HepG2 (cell line): ENCODE measurements at regions not wholly inside any gene's neighbourhood (a gene's known extent, or its start where the extent isn't known, plus 50 kb on each side); places are given as distances from the start of the nearest gene placed in this dataset.

Experiments
- CENPT ChIP-seq: sonication (generic); formaldehyde crosslinking; IDR thresholded peaks from 2 replicates; pipeline ENCODE4 v1.8.0; 2022; ENCODE audit warnings: low read depth, mild to moderate bottlenecking, moderate library complexity, missing genetic modification reagents
- JARID2 ChIP-seq: sonication (generic); formaldehyde crosslinking; IDR thresholded peaks from 2 replicates; pipeline ENCODE4 v1.8.1; 2023; ENCODE audit warnings: missing genetic modification reagents, inconsistent platforms; ENCODE audit not compliant: insufficient replicate concordance
- MEIS2 ChIP-seq: sonication (generic); formaldehyde crosslinking; IDR thresholded peaks from 2 replicates; pipeline ENCODE4 v1.9.0; 2021; ENCODE audit warnings: mild to moderate bottlenecking, missing genetic modification reagents
- ZNF589 ChIP-seq: sonication (generic); formaldehyde crosslinking; conservative IDR thresholded peaks from 2 replicates; pipeline ENCODE4 v1.8.0; 2022; ENCODE audit warnings: mild to moderate bottlenecking, moderate library complexity, missing genetic modification reagents
- TF ChIP-seq, protein P1 (sequence below): sonication (generic); formaldehyde crosslinking; IDR thresholded peaks from 2 replicates; pipeline ENCODE4 v1.4.0; 2020; ENCODE audit warnings: mild to moderate bottlenecking, low read depth, missing genetic modification reagents
- TF ChIP-seq, protein P2 (sequence below): sonication (generic); formaldehyde crosslinking; IDR thresholded peaks from 2 replicates; pipeline ENCODE4 v1.9.0; 2021; ENCODE audit warnings: mild to moderate bottlenecking, missing genetic modification reagents
- TF ChIP-seq, protein P3 (sequence below): IDR thresholded peaks from 2 replicates; pipeline ENCODE4 v1.6.1; 2016

DNA sequence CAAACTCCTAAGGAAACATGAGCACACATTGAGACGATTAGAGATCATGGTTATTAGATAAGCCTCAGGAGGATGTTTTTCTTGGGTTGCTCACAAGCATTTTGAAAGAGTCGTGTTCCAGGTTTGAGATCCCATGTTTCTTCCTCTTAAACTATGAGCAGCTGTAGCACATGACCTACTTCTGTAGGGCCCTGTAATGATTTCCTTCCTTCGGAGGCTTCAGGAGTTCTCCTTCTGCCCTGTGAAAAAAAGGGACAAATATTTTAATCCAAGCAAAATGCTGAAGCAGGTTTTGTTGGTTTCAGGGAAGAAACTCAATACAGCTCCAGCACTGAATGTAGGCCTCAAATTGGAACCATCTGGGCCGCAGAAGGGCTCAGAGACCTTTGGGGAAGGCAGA is 82.6 kb downstream of the POU3F3 start (continued):
- TF ChIP-seq, protein P1, sequence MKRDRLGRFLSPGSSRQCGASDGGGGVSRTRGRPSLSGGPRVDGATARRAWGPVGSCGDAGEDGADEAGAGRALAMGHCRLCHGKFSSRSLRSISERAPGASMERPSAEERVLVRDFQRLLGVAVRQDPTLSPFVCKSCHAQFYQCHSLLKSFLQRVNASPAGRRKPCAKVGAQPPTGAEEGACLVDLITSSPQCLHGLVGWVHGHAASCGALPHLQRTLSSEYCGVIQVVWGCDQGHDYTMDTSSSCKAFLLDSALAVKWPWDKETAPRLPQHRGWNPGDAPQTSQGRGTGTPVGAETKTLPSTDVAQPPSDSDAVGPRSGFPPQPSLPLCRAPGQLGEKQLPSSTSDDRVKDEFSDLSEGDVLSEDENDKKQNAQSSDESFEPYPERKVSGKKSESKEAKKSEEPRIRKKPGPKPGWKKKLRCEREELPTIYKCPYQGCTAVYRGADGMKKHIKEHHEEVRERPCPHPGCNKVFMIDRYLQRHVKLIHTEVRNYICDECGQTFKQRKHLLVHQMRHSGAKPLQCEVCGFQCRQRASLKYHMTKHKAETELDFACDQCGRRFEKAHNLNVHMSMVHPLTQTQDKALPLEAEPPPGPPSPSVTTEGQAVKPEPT (CRISPR knock-in tag) = no peak
- no peak for TF ChIP-seq MEIS2 (CRISPR knock-in tag)
- TF ChIP-seq JARID2 = no peak
- no peak for TF ChIP-seq CENPT (CRISPR knock-in tag)
- TF ChIP-seq, protein P2, sequence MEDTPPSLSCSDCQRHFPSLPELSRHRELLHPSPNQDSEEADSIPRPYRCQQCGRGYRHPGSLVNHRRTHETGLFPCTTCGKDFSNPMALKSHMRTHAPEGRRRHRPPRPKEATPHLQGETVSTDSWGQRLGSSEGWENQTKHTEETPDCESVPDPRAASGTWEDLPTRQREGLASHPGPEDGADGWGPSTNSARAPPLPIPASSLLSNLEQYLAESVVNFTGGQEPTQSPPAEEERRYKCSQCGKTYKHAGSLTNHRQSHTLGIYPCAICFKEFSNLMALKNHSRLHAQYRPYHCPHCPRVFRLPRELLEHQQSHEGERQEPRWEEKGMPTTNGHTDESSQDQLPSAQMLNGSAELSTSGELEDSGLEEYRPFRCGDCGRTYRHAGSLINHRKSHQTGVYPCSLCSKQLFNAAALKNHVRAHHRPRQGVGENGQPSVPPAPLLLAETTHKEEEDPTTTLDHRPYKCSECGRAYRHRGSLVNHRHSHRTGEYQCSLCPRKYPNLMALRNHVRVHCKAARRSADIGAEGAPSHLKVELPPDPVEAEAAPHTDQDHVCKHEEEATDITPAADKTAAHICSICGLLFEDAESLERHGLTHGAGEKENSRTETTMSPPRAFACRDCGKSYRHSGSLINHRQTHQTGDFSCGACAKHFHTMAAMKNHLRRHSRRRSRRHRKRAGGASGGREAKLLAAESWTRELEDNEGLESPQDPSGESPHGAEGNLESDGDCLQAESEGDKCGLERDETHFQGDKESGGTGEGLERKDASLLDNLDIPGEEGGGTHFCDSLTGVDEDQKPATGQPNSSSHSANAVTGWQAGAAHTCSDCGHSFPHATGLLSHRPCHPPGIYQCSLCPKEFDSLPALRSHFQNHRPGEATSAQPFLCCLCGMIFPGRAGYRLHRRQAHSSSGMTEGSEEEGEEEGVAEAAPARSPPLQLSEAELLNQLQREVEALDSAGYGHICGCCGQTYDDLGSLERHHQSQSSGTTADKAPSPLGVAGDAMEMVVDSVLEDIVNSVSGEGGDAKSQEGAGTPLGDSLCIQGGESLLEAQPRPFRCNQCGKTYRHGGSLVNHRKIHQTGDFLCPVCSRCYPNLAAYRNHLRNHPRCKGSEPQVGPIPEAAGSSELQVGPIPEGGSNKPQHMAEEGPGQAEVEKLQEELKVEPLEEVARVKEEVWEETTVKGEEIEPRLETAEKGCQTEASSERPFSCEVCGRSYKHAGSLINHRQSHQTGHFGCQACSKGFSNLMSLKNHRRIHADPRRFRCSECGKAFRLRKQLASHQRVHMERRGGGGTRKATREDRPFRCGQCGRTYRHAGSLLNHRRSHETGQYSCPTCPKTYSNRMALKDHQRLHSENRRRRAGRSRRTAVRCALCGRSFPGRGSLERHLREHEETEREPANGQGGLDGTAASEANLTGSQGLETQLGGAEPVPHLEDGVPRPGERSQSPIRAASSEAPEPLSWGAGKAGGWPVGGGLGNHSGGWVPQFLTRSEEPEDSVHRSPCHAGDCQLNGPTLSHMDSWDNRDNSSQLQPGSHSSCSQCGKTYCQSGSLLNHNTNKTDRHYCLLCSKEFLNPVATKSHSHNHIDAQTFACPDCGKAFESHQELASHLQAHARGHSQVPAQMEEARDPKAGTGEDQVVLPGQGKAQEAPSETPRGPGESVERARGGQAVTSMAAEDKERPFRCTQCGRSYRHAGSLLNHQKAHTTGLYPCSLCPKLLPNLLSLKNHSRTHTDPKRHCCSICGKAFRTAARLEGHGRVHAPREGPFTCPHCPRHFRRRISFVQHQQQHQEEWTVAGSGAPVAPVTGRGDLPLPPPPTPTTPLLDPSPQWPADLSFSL (CRISPR knock-in tag) = no peak
- TF ChIP-seq ZNF589 (CRISPR knock-in tag) = no peak
- TF ChIP-seq, protein P3, sequence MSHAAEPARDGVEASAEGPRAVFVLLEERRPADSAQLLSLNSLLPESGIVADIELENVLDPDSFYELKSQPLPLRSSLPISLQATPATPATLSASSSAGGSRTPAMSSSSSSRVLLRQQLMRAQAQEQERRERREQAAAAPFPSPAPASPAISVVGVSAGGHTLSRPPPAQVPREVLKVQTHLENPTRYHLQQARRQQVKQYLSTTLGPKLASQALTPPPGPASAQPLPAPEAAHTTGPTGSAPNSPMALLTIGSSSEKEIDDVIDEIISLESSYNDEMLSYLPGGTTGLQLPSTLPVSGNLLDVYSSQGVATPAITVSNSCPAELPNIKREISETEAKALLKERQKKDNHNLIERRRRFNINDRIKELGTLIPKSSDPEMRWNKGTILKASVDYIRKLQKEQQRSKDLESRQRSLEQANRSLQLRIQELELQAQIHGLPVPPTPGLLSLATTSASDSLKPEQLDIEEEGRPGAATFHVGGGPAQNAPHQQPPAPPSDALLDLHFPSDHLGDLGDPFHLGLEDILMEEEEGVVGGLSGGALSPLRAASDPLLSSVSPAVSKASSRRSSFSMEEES (CRISPR knock-in tag) = no peak
